Esophagus muscularis mucosa (tissue), 3 donors: ENCODE measurements at regions not wholly inside any gene's neighbourhood (a gene's known extent, or its start where the extent isn't known, plus 50 kb on each side); places are given as distances from the start of the nearest gene placed in this dataset.

Experiments used
- CTCF ChIP-seq, 3 experiments: fragments of 200-600 bp in 2 of 3; fragments of 450-650 bp in 1 of 3; sonication (generic) in 2 of 3; IDR thresholded peaks; one replicate each; pipeline ENCODE4 v1.5.1; 2017 to 2019; ENCODE audit warnings: antibody characterized with exemption in 3 of 3, mild to moderate bottlenecking in 2 of 3, moderate library complexity in 1 of 3
- POLR2A ChIP-seq: fragments of 450-650 bp; IDR thresholded peaks from one replicate; pipeline ENCODE4 v1.6.1; 2017; ENCODE audit warnings: antibody characterized with exemption, moderate library complexity, mild to moderate bottlenecking, low read depth

DNA sequence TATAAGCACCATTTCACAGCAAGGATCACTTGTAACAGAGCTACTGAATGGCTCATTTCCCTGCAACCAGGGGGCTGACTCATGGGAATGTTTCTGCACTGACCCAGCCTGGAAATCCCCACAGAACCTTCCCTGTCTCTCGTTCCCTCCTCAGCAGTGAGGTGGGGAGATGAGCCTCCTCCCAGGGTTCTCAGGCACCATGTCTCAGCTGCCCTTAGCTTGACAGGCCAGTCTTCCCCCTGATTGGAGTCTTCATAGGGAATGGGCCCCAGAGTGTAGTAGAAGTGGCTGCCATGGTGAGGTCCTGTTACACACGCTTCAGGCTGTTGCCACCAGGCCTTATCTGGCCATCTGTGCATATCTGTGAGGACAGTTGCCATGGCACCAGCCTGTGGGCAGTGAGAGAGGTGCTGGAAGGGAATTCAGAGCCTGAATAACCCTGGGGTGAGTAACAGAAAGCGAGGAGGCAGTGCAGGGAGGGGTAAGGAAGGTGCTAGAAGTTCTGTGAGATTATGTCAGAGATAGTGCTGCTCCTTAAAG lies 324.4 kb downstream of the ENC1 start:
- TF ChIP-seq POLR2A (no peak), CTCF (IDR thresholded peaks at IDR 0.05) (no peak)
